ENCODE measurements at regions not wholly inside any gene's neighbourhood (a gene's known extent, or its start where the extent isn't known, plus 50 kb on each side); places are given as distances from the start of the nearest gene placed in this dataset.

GRCh38 chr6:14664621-14665315, 547.2 kb downstream of the CD83 start:
- no peak for TF ChIP-seq TAF1 (IDR thresholded peaks at IDR 0.05; ENCODE audit: borderline replicate concordance, low read depth, low read length)
- TF ChIP-seq CTCF (IDR thresholded peaks at IDR 0.05 in 2 of 3, conservative IDR thresholded peaks at IDR 0.05 in 1 of 3; ENCODE audit: control insufficient read depth in 2 of 3, extremely low read depth in 1 of 3, insufficient read depth in 1 of 3, low read depth in 3 of 3, low read length in 3 of 3), result no peak
- TF ChIP-seq TBL1XR1 (IDR thresholded peaks at IDR 0.05; ENCODE audit: low read depth, low read length), result no peak
- TF ChIP-seq, protein P1, sequence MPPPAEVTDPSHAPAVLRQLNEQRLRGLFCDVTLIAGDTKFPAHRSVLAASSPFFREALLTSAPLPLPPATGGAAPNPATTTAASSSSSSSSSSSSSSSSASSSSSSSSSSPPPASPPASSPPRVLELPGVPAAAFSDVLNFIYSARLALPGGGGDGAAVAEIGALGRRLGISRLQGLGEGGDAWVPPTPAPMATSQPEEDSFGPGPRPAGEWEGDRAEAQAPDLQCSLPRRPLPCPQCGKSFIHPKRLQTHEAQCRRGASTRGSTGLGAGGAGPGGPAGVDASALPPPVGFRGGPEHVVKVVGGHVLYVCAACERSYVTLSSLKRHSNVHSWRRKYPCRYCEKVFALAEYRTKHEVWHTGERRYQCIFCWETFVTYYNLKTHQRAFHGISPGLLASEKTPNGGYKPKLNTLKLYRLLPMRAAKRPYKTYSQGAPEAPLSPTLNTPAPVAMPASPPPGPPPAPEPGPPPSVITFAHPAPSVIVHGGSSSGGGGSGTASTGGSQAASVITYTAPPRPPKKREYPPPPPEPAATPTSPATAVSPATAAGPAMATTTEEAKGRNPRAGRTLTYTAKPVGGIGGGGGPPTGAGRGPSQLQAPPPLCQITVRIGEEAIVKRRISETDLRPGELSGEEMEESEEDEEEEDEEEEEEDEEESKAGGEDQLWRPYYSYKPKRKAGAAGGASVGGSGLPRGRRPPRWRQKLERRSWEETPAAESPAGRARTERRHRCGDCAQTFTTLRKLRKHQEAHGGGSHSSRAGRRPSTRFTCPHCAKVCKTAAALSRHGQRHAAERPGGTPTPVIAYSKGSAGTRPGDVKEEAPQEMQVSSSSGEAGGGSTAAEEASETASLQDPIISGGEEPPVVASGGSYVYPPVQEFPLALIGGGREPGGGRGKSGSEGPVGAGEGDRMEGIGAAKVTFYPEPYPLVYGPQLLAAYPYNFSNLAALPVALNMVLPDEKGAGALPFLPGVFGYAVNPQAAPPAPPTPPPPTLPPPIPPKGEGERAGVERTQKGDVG (CRISPR knock-in tag; IDR thresholded peaks at IDR 0.05), result no peak
- TF ChIP-seq MEF2A (IDR thresholded peaks at IDR 0.05; ENCODE audit: insufficient read depth, low read depth, low read length), result no peak
- TF ChIP-seq RCOR1 (conservative IDR thresholded peaks at IDR 0.05; ENCODE audit: low read depth, low read length), result no peak
- TF ChIP-seq CUX1 (IDR thresholded peaks at IDR 0.05; ENCODE audit: insufficient replicate concordance, low read depth, low read length), result no peak
- TF ChIP-seq SPI1 (IDR thresholded peaks at IDR 0.05; ENCODE audit: borderline replicate concordance, insufficient read depth, low read depth, low read length), result no peak
- no peak for TF ChIP-seq RFX5 (IDR thresholded peaks at IDR 0.05; ENCODE audit: low read depth, low read length)
- TF ChIP-seq EP300 (IDR thresholded peaks at IDR 0.05; ENCODE audit: borderline replicate concordance in 1 of 2, control insufficient read depth in 1 of 2, low read depth in 2 of 2, low read length in 2 of 2), result no peak

Data from GM12878 (cell line).